Mesothelial cell of epicardium (in vitro differentiated cells): ENCODE measurements at regions not wholly inside any gene's neighbourhood (a gene's known extent, or its start where the extent isn't known, plus 50 kb on each side); places are given as distances from the start of the nearest gene placed in this dataset.

Experiments used
- DNase-seq, 2 experiments: peaks; one replicate each; pipeline ENCODE4 v3.0.0; 2021; ENCODE audit warnings: low spot score in 2 of 2; ENCODE audit not compliant: unreplicated experiment in 2 of 2
- H3K27ac Mint-ChIP-seq: 2 replicates; pipeline ENCODE4 v1.8.0; 2021; ENCODE audit warnings: mixed read lengths
- H3K27me3 Mint-ChIP-seq: 2 replicates; pipeline ENCODE4 v1.8.0; 2021; ENCODE audit warnings: low read depth, mixed read lengths
- H3K36me3 Mint-ChIP-seq: 2 replicates; pipeline ENCODE4 v1.8.0; 2021; ENCODE audit warnings: mixed read lengths
- H3K4me1 Mint-ChIP-seq: 2 replicates; pipeline ENCODE4 v1.8.0; 2021; ENCODE audit warnings: mixed read lengths
- H3K4me3 Mint-ChIP-seq: 2 replicates; pipeline ENCODE4 v1.8.0; 2021; ENCODE audit warnings: mild to moderate bottlenecking, moderate library complexity, mixed read lengths
- H3K9me3 Mint-ChIP-seq: 2 replicates; pipeline ENCODE4 v1.8.0; 2021; ENCODE audit warnings: mixed read lengths
- CTCF ChIP-seq: fragments of 200-600 bp; sonication (generic); IDR thresholded peaks from one replicate; pipeline ENCODE4 v1.5.0; 2021; ENCODE audit warnings: antibody characterized with exemption; ENCODE audit not compliant: unreplicated experiment

GRCh38 chr15:93271871-93272270 is 182.9 kb upstream of the RGMA start:
- no peaks in the 10 kb centered on the region for H3K4me1 Mint-ChIP-seq
- no peaks in the 10 kb centered on the region for H3K36me3 Mint-ChIP-seq
- peaks cover 6% of the 10 kb centered on the region for H3K27me3 Mint-ChIP-seq
- no peak for TF ChIP-seq CTCF
- no peak overlapping the region for H3K4me3 Mint-ChIP-seq
- DNase-seq = no peak
- H3K27ac Mint-ChIP-seq = no peak overlapping the region
- peaks cover 6% of the 10 kb centered on the region for H3K9me3 Mint-ChIP-seq

GRCh38 chr15:93270937-93271467 is 182.0 kb upstream of the RGMA start:
- no peak for DNase-seq
- Mint-ChIP-seq H3K4me3 (no peak overlapping the region), H3K36me3 (no peaks in the 10 kb centered on the region), H3K4me1 (no peaks in the 10 kb centered on the region), H3K9me3 (peaks cover 6% of the 10 kb centered on the region), H3K27me3 (peaks cover 6% of the 10 kb centered on the region), H3K27ac (no peak overlapping the region)
- TF ChIP-seq CTCF = no peak

- Mint-ChIP-seq H3K9me3 (peaks cover 6% of the 10 kb centered on the region), H3K27me3 (peaks cover 16% of the 10 kb centered on the region), H3K27ac (no peak overlapping the region), H3K4me1 (no peaks in the 10 kb centered on the region), H3K36me3 (no peaks in the 10 kb centered on the region), H3K4me3 (no peak overlapping the region)
- no peak for TF ChIP-seq CTCF
- no peak for DNase-seq
Observed at GRCh38 chr15:93268066-93268465, 179.1 kb upstream of the RGMA start.

- TF ChIP-seq CTCF = no peak
- Mint-ChIP-seq H3K36me3 (no peaks in the 10 kb centered on the region), H3K4me1 (no peaks in the 10 kb centered on the region), H3K27ac (no peak overlapping the region), H3K9me3 (peaks cover 5% of the 10 kb centered on the region), H3K27me3 (peaks cover 26% of the 10 kb centered on the region), H3K4me3 (no peak overlapping the region)
- no peak for DNase-seq
Observed at GRCh38 chr15:93266291-93266690, 177.3 kb upstream of the RGMA start.

GRCh38 chr15:93265111-93265556 is 176.1 kb upstream of the RGMA start:
- Mint-ChIP-seq H3K36me3 (no peaks in the 10 kb centered on the region), H3K4me1 (no peaks in the 10 kb centered on the region), H3K27ac (no peak overlapping the region), H3K27me3 (peaks cover 28% of the 10 kb centered on the region), H3K4me3 (no peak overlapping the region), H3K9me3 (peaks cover 3% of the 10 kb centered on the region)
- TF ChIP-seq CTCF = no peak
- no peak for DNase-seq

GRCh38 chr15:93261845-93262244 is 172.8 kb upstream of the RGMA start:
- no peak for DNase-seq
- Mint-ChIP-seq H3K36me3 (no peaks in the 10 kb centered on the region), H3K4me1 (no peaks in the 10 kb centered on the region), H3K9me3 (no peaks in the 10 kb centered on the region), H3K27me3 (peaks cover 28% of the 10 kb centered on the region), H3K27ac (no peak overlapping the region), H3K4me3 (no peak overlapping the region)
- TF ChIP-seq CTCF = no peak
